T-helper 2 cell treated with Interferon-gamma antibody and Interleukin-4, amounts not matched to agents 5 μg/mL and 100 μg/mL, for 36 hours (primary cell): ENCODE measurements at regions not wholly inside any gene's neighbourhood (a gene's known extent, or its start where the extent isn't known, plus 50 kb on each side); places are given as distances from the start of the nearest gene placed in this dataset.
A peak's percentile ranks its signal among the peaks of the same experiment; 100 is the strongest.
"Not testable (repeated sequence)": the region's sequence is repeated elsewhere in the genome, so short reads cannot be mapped to it uniquely, and the experiment has no call there.

Experiments used
- DNase-seq: peaks from one replicate; pipeline ENCODE4 v3.0.0; 2021; ENCODE audit warnings: low spot score
- H3K27ac Mint-ChIP-seq: one replicate; pipeline ENCODE4 v1.8.0; 2021; ENCODE audit warnings: mild to moderate bottlenecking, mixed read lengths
- H3K27me3 Mint-ChIP-seq: one replicate; pipeline ENCODE4 v1.8.0; 2021; ENCODE audit warnings: low read depth, mixed read lengths
- H3K36me3 Mint-ChIP-seq: one replicate; pipeline ENCODE4 v1.8.0; 2021; ENCODE audit warnings: low read depth, mixed read lengths
- H3K4me1 Mint-ChIP-seq: one replicate; pipeline ENCODE4 v1.8.0; 2021; ENCODE audit warnings: low read depth, mixed read lengths
- H3K4me3 Mint-ChIP-seq: one replicate; pipeline ENCODE4 v1.8.0; 2022; ENCODE audit warnings: mild to moderate bottlenecking, moderate library complexity, mixed read lengths
- H3K9me3 Mint-ChIP-seq: one replicate; pipeline ENCODE4 v1.8.0; 2021; ENCODE audit warnings: mixed read lengths

- DNase-seq, result no peak
- Mint-ChIP-seq H3K27me3 (peaks cover 3% of the 10 kb centered on the region), H3K4me3 (no peak overlapping the region), H3K27ac (no peak overlapping the region), H3K9me3 (no peaks in the 10 kb centered on the region), H3K36me3 (no peaks in the 10 kb centered on the region), H3K4me1 (no peaks in the 10 kb centered on the region)
Measured at GRCh38 chr2:88396209-88396608, 56.3 kb downstream of the FOXI3 start.

- H3K4me1 Mint-ChIP-seq, result no peaks in the 10 kb centered on the region
- no peaks in the 10 kb centered on the region for H3K9me3 Mint-ChIP-seq
- H3K36me3 Mint-ChIP-seq, result no peaks in the 10 kb centered on the region
- no peak for DNase-seq
- peaks cover 6% of the 10 kb centered on the region for H3K27me3 Mint-ChIP-seq
- H3K27ac Mint-ChIP-seq, result no peak overlapping the region
- no peak overlapping the region for H3K4me3 Mint-ChIP-seq
Measured at GRCh38 chr2:88377641-88377991, 74.9 kb downstream of the FOXI3 start.

DNA sequence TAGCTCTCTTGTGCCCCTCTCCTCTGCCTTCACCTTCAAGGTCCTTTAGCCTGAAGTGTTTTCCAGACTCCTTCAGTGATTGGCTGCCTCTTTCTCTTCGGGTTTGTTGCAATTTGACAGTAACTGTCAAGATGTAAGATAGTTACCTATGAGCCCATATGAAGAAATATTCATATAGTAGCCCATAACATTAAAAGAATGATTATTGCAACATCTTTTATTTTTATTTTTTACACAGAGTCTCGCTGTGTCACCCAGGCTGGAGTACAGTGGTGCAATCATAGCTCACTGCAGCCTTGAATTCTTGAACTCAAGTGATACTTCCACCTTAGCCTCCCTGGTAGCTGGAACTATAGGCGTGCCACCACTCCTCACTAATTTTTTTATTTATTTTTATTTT is 80.5 kb downstream of the FOXI3 start:
- H3K27me3 Mint-ChIP-seq, result peaks cover 6% of the 10 kb centered on the region
- no peak overlapping the region for H3K4me3 Mint-ChIP-seq
- H3K9me3 Mint-ChIP-seq, result no peaks in the 10 kb centered on the region
- no peak for DNase-seq
- no peak overlapping the region for H3K27ac Mint-ChIP-seq
- H3K36me3 Mint-ChIP-seq, result no peaks in the 10 kb centered on the region
- H3K4me1 Mint-ChIP-seq, result no peaks in the 10 kb centered on the region

GRCh38 chr2:88365408-88365807 is 87.1 kb downstream of the FOXI3 start:
- H3K36me3 Mint-ChIP-seq, H3K9me3 Mint-ChIP-seq, H3K27ac Mint-ChIP-seq, DNase-seq, H3K27me3 Mint-ChIP-seq, H3K4me3 Mint-ChIP-seq, H3K4me1 Mint-ChIP-seq: not testable (repeated sequence)

DNA sequence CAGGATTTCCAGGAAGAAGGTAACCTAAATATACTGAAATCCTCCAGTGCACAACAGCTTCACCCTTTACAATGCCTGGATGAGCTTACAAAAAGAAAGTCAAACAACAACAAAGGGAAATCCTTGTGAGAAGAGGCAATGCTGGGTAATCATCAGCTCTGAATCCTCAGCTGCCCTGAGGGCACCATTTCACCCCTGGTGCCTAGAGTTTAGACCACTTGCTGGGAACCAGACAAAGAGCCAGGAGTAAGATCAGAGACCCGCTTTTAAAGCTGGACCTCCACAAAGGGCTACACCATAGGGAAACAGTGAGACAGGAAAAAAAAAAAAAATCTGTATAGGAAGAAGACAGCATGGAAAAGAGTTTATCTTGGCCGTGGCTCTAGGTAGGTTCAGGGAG is 97.0 kb downstream of the FOXI3 start:
- Mint-ChIP-seq H3K4me3 (no peak overlapping the region), H3K27me3 (peaks cover 12% of the 10 kb centered on the region), H3K36me3 (no peaks in the 10 kb centered on the region), H3K27ac (no peak overlapping the region), H3K9me3 (no peaks in the 10 kb centered on the region), H3K4me1 (peaks cover 3% of the 10 kb centered on the region)
- no peak for DNase-seq

- H3K9me3 Mint-ChIP-seq, result no peaks in the 10 kb centered on the region
- no peak overlapping the region for H3K27ac Mint-ChIP-seq
- H3K36me3 Mint-ChIP-seq, result no peaks in the 10 kb centered on the region
- peaks cover 23% of the 10 kb centered on the region for H3K27me3 Mint-ChIP-seq
- no peak overlapping the region for H3K4me3 Mint-ChIP-seq
- no peak for DNase-seq
- peaks cover 3% of the 10 kb centered on the region for H3K4me1 Mint-ChIP-seq
Measured at GRCh38 chr2:88351249-88351601, 101.3 kb downstream of the FOXI3 start.

DNA sequence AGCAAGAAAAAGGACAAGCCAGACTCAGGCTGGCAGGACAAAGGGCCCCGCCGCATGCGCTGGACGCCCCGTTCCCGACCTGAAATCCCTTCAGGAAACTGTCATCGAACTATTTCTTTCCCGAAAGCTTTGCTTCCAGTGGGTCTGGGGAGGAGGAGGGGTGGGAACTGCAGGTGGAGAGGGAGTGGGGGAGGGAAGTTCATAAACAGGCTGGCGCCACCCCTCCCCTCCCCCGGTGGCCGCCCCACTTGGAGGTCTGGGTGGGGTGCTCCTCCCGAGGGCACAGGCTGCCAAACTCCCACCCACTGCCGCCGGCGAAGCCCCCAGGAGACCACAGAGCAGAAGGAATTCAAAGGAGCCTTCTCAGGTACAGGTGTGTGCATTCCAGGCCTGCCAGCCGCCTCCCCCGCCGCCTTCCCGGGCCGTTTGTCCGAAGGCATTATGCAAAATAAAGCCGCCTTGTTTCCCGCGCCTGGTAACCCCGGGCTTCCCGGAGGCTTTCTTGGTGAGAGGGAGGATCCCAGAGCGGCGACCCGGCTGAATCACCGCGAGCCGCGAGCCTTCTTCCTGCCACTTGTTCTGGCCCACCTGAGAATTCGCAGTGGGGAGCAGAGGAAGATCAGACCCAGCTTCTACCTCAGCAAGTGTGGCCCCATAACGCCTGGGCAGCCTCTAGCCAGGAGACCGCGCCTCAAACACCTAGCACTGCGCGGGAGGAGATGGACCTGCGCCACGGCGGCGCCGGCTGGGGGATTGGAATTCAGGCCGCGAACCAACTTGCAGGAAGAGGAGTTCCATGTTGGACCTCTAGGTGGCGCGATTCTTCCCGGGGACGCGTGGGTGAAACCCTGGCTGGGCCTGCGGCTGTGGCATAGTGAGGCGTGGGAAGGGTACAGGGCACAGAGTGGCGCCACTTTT is 101.9 kb downstream of the FOXI3 start:
- Mint-ChIP-seq H3K4me3 (peak overlapping the region; percentile 67), H3K27ac (no peak overlapping the region), H3K9me3 (no peaks in the 10 kb centered on the region), H3K27me3 (peaks cover 22% of the 10 kb centered on the region), H3K4me1 (peaks cover 3% of the 10 kb centered on the region), H3K36me3 (no peaks in the 10 kb centered on the region)
- DNase-seq, result peak; percentile 59

GRCh38 chr2:88345842-88346241 is 106.7 kb downstream of the FOXI3 start:
- H3K9me3 Mint-ChIP-seq, result peaks cover 2% of the 10 kb centered on the region
- H3K27me3 Mint-ChIP-seq, result peaks cover 18% of the 10 kb centered on the region
- no peak overlapping the region for H3K4me3 Mint-ChIP-seq
- no peak overlapping the region for H3K27ac Mint-ChIP-seq
- DNase-seq, result no peak
- peaks cover 10% of the 10 kb centered on the region for H3K4me1 Mint-ChIP-seq
- no peaks in the 10 kb centered on the region for H3K36me3 Mint-ChIP-seq

DNA sequence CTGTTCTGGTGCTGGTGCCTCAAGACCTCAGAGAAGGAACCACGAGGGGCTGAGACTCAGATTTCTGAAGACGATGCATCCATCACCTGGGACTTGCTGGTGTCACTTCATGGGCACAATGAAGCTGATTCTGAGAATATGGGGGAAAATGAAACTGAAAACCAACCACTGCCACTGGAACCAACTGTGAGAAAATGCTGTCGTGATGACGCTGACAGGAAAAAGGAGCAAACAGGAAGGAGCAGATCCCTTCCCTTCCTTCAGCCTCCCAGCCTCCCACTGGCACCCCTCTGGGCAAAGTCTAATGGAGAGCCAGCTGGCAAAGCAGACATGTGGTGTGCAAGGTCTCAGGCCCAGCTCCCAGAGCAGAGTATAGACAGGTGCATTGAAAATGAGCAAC is 109.7 kb downstream of the FOXI3 start:
- no peak overlapping the region for H3K27ac Mint-ChIP-seq

DNA sequence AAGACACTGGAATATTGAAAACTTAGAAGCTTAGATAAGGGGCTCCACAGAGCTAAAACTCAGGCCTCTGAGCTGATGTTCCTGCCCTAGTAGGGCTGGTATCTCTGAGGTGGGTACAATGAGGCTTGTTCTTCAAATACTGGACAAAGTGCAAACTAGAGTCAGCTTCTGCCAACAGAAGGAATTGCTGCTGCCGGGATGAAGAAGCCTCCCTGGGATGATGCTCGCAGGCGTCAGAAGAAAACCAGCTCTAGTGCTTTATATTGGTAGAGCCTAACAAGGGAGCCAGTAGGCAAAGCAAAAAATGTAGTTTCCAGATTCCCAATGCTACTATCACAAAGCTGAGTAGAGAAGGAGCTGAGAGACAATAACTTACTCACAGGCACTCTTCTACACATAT is 118.1 kb downstream of the FOXI3 start:
- Mint-ChIP-seq H3K36me3 (no peaks in the 10 kb centered on the region), H3K27me3 (no peaks in the 10 kb centered on the region), H3K27ac (no peak overlapping the region), H3K9me3 (no peaks in the 10 kb centered on the region), H3K4me1 (no peaks in the 10 kb centered on the region), H3K4me3 (no peak overlapping the region)
- no peak for DNase-seq

More for the DNA sequence above, 109.7 kb downstream of the FOXI3 start:
- Mint-ChIP-seq H3K4me1 (peaks cover 8% of the 10 kb centered on the region), H3K9me3 (peaks cover 7% of the 10 kb centered on the region), H3K36me3 (no peaks in the 10 kb centered on the region), H3K4me3 (peak overlapping the region; percentile 48), H3K27me3 (peaks cover 8% of the 10 kb centered on the region)
- DNase-seq, result no peak

GRCh38 chr2:88331239-88331638 is 121.3 kb downstream of the FOXI3 start:
- H3K36me3 Mint-ChIP-seq, result no peaks in the 10 kb centered on the region
- no peak for DNase-seq
- no peaks in the 10 kb centered on the region for H3K9me3 Mint-ChIP-seq
- peaks cover 8% of the 10 kb centered on the region for H3K27me3 Mint-ChIP-seq
- no peak overlapping the region for H3K4me3 Mint-ChIP-seq
- H3K27ac Mint-ChIP-seq, result no peak overlapping the region
- no peaks in the 10 kb centered on the region for H3K4me1 Mint-ChIP-seq

DNA sequence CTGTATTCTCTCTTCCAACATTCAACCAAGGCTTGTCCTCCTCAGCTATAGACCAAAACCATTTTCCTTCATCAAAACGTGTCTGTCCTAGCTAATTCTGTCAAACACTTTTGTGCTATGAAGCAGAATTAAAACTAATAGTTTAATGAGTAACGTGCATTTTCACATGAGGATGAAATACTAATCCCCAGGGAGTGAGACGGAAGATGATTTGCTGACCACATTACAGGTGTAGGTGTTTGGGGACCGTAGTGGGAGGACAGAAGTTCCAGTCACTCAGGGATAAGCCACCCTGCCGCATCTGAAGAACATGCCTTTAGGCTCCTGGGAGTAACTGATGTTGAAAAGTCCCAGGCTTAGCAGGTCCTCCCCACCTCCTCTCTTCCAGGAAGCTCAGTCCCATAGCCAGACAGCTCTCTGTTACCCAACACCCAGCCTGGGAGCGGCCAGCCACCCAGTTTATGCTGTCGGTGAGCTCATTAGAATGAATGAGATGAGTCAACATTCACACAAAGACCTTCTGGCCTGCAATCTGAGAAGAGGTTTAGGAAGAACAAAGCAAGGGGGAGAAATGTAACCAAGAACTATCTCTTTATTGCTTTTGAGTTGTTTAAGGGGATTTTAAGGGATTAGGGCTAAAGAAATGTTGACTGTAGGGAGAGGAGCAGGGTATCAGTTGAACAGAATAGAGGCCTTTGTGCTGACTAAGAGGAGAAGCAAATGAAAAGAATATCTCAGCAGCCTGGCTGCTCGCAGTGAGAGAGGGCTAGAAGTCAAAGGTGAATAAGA is 122.5 kb downstream of the FOXI3 start:
- Mint-ChIP-seq H3K36me3 (no peaks in the 10 kb centered on the region), H3K9me3 (no peaks in the 10 kb centered on the region), H3K27ac (no peak overlapping the region), H3K27me3 (peaks cover 8% of the 10 kb centered on the region), H3K4me3 (no peak overlapping the region), H3K4me1 (no peaks in the 10 kb centered on the region)
- no peak for DNase-seq

DNA sequence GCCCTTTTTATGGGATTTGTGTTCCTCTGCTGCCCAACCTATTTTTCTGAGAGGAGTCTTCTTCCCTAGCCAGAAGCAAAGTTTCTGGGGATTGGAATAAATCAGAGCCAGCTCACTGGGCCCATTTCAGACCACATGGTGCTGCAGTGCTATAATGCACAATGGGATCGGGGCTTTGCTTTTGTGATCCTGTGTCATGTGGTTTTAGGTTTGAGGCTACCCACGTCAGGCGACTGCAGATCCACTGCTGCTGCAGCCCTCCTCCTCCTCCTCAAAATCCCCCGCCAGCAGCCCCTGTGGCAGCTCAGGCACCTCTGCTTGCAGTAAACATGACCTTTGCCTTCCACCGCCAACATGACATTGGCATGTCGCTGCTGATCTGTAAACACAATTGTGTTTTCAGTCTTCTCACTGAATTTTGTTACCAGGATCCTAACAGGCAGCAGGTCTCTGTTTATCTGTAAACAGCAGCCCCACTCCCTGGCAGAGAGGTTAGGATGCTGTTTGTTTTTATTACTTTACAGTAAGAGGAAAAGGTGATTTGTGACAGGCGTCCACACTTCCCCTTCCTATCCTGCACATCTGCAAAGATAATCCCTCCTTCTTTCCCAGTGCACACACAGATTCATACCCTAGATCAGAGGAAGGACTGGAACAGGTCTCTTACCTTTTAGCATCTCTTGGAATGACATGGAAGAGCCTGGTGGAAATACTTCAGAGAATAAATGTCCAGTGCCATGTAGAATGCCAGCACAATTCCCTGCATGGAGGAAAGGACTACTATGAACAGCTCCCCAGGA is 130.8 kb downstream of the FOXI3 start:
- peaks cover 2% of the 10 kb centered on the region for H3K27me3 Mint-ChIP-seq
- H3K4me1 Mint-ChIP-seq, result no peaks in the 10 kb centered on the region
- no peak for DNase-seq
- H3K36me3 Mint-ChIP-seq, result no peaks in the 10 kb centered on the region
- no peaks in the 10 kb centered on the region for H3K9me3 Mint-ChIP-seq
- H3K4me3 Mint-ChIP-seq, result no peak overlapping the region
- no peak overlapping the region for H3K27ac Mint-ChIP-seq
